ENCODE measurements at regions not wholly inside any gene's neighbourhood (a gene's known extent, or its start where the extent isn't known, plus 50 kb on each side); places are given as distances from the start of the nearest gene placed in this dataset.

DNA sequence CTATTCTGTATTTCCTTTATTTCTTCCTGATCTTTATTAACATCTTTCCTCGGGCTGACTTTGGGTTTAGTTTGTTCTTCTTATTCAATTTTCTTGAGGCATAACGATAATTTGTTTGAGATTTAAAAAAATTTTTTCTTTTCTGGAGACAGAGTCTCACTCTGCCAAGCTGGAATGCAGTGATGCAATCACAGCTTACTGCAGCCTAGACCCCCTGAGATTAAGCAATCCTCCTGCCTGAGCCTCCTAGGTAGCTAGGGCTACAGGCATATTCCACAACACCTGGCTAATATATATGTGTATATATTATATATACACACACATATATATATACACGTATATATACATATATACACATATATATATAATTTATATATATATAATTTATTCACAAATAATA, 540.2 kb downstream of the NXPH1 start:
- no peak overlapping the region for H3K4me3 Mint-ChIP-seq
- Histone ChIP-seq H3K36me3 (ENCODE audit: insufficient read depth, low read length) (no peaks in the 10 kb centered on the region), H3K27me3 (ENCODE audit: control insufficient read depth in 1 of 2, insufficient read depth in 2 of 2, low read length in 2 of 2) (no peaks in the 10 kb centered on the region), H3K9me3 (ENCODE audit: control insufficient read depth in 1 of 2, insufficient read depth in 1 of 2, low read length in 2 of 2) (peaks cover 0 to 4% of the 10 kb centered on the region in 2 experiments), H3K4me1 (ENCODE audit: insufficient read depth, low read length) (no peaks in the 10 kb centered on the region), H3K4me3 (ENCODE audit: low read length) (no peak overlapping the region), H3K27ac (ENCODE audit: low read depth in 1 of 2, low read length in 2 of 2) (no peak overlapping the region)
- ChIA-PET POLR2A (no interaction called here), CTCF (no interaction called here)
- peaks cover 4% of the 10 kb centered on the region for H3K9me3 Mint-ChIP-seq
- intact Hi-C loops (cut with DNase I, micrococcal nuclease) = no loop called here
- no peak overlapping the region for H3K27ac Mint-ChIP-seq
- DNase-seq (no peak), ATAC-seq (ENCODE audit: poor library complexity) (no peak)
- TF ChIP-seq, protein P1, sequence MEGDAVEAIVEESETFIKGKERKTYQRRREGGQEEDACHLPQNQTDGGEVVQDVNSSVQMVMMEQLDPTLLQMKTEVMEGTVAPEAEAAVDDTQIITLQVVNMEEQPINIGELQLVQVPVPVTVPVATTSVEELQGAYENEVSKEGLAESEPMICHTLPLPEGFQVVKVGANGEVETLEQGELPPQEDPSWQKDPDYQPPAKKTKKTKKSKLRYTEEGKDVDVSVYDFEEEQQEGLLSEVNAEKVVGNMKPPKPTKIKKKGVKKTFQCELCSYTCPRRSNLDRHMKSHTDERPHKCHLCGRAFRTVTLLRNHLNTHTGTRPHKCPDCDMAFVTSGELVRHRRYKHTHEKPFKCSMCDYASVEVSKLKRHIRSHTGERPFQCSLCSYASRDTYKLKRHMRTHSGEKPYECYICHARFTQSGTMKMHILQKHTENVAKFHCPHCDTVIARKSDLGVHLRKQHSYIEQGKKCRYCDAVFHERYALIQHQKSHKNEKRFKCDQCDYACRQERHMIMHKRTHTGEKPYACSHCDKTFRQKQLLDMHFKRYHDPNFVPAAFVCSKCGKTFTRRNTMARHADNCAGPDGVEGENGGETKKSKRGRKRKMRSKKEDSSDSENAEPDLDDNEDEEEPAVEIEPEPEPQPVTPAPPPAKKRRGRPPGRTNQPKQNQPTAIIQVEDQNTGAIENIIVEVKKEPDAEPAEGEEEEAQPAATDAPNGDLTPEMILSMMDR (IDR thresholded peaks at IDR 0.05) = no peak
- H3K4me1 Mint-ChIP-seq (ENCODE audit: low read depth) = no peaks in the 10 kb centered on the region
- H3K36me3 Mint-ChIP-seq (ENCODE audit: low read depth) = no peaks in the 10 kb centered on the region
- H3K27me3 Mint-ChIP-seq = no peaks in the 10 kb centered on the region

DNA sequence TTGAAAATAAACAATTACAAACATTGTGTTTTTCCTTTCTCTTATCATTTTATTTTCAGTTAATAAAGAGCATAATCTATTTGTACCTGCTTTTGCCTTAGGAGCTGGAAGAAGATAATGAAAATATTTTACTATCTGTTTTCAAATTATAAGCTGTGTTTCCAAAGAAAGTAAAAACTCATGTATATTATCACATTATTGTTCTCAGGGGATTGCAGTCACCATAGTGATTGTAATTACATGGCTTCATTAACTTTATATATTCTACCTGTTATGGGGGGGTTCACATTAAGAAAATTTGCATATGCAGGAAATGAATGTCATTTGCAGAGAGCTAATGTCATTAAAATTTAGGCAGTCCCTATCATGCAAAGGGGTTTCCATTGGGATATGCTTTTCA, 542.3 kb downstream of the NXPH1 start:
- no peak overlapping the region for H3K27ac Mint-ChIP-seq
- CTCF ChIA-PET = no interaction called here
- POLR2A ChIA-PET = no interaction called here

DNA sequence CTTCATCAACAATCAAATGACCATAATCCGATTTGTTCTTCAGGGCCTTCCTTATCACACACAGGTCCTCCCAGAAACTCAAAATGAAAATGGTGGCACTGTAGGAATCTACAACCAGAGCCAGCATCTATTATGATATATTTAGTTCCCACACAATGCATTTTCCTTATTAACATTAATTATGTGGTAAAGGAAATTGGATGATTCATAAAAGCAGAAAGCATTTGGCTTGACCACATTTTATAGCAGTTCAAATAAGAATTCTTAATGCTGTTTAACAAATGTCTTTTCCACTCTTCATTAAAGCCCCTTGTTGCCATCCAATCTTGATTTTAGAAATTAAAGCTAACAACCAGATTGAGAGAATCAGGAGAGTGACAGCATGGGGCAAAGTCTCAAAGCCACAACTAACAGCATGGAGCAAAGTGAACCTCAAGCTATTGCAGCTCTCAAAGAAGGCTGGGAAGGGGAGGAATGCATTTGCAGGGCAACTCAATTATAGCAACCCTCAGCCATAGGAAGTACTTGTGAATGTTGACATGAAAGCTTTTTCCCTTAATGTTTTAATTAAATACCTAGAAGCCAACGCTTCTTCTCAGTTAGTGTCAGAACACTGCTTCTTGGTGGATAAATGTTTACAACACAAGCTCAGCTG, 549.1 kb downstream of the NXPH1 start:
- Mint-ChIP-seq H3K4me3 (no peak overlapping the region), H3K4me1 (ENCODE audit: low read depth) (no peaks in the 10 kb centered on the region), H3K36me3 (ENCODE audit: low read depth) (no peaks in the 10 kb centered on the region), H3K27ac (no peak overlapping the region), H3K9me3 (peaks cover 6% of the 10 kb centered on the region), H3K27me3 (no peaks in the 10 kb centered on the region)
- peaks cover 0 to 8% of the 10 kb centered on the region in 2 experiments for H3K9me3 ChIP-seq (ENCODE audit: control insufficient read depth in 1 of 2, insufficient read depth in 1 of 2, low read length in 2 of 2)
- CTCF ChIA-PET = no interaction called here
- no peaks in the 10 kb centered on the region for H3K27me3 ChIP-seq (ENCODE audit: control insufficient read depth in 1 of 2, insufficient read depth in 2 of 2, low read length in 2 of 2)
- no peaks in the 10 kb centered on the region for H3K36me3 ChIP-seq (ENCODE audit: insufficient read depth, low read length)
- TF ChIP-seq, protein P1 (IDR thresholded peaks at IDR 0.05) = no peak
- H3K4me1 ChIP-seq (ENCODE audit: insufficient read depth, low read length) = no peaks in the 10 kb centered on the region
- POLR2A ChIA-PET = no interaction called here
- DNase-seq (no peak), ATAC-seq (ENCODE audit: poor library complexity) (no peak)
- intact Hi-C loops (cut with DNase I, micrococcal nuclease) = no loop called here
- H3K27ac ChIP-seq (ENCODE audit: low read depth in 1 of 2, low read length in 2 of 2) = no peak overlapping the region
- H3K4me3 ChIP-seq (ENCODE audit: low read length) = no peak overlapping the region

More for the DNA sequence above, 542.3 kb downstream of the NXPH1 start:
- Histone ChIP-seq H3K4me3 (ENCODE audit: low read length) (no peak overlapping the region), H3K9me3 (ENCODE audit: control insufficient read depth in 1 of 2, insufficient read depth in 1 of 2, low read length in 2 of 2) (peaks cover 0 to 4% of the 10 kb centered on the region in 2 experiments), H3K36me3 (ENCODE audit: insufficient read depth, low read length) (no peaks in the 10 kb centered on the region), H3K4me1 (ENCODE audit: insufficient read depth, low read length) (no peaks in the 10 kb centered on the region), H3K27ac (ENCODE audit: low read depth in 1 of 2, low read length in 2 of 2) (no peak overlapping the region), H3K27me3 (ENCODE audit: control insufficient read depth in 1 of 2, insufficient read depth in 2 of 2, low read length in 2 of 2) (no peaks in the 10 kb centered on the region)
- DNase-seq (no peak), ATAC-seq (ENCODE audit: poor library complexity) (no peak)
- no peaks in the 10 kb centered on the region for H3K9me3 Mint-ChIP-seq
- intact Hi-C loops (cut with DNase I, micrococcal nuclease) = no loop called here
- TF ChIP-seq, protein P1 (IDR thresholded peaks at IDR 0.05) = no peak
- H3K27me3 Mint-ChIP-seq = no peaks in the 10 kb centered on the region
- H3K4me3 Mint-ChIP-seq = no peak overlapping the region
- H3K36me3 Mint-ChIP-seq (ENCODE audit: low read depth) = no peaks in the 10 kb centered on the region
- H3K4me1 Mint-ChIP-seq (ENCODE audit: low read depth) = no peaks in the 10 kb centered on the region
